ENCODE measurements at regions not wholly inside any gene's neighbourhood (a gene's known extent, or its start where the extent isn't known, plus 50 kb on each side); places are given as distances from the start of the nearest gene placed in this dataset.
"Not testable (repeated sequence)": the region's sequence is repeated elsewhere in the genome, so short reads cannot be mapped to it uniquely, and the experiment has no call there.

DNA sequence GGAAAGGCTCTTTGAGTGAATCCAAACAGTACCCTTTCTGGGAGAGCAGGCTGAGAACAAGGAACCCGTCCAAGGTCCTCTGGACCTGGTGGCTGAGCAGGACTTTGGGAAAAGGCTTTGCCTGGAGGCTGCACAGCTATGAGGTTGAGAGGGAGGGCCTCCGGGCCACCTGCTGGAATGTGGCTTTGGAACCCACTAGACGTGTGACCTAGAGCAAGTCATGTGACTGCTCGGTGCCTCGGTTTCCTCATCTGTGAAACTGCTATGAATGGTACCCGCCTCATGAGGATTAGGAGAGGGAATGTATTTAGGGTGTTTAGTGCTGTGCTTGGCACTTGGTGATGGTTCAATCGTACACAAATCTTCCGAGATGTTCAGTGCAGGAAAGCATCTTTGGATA is 50.4 kb downstream of the HAPSTR1 start:
- DNase-seq = no peak

DNA sequence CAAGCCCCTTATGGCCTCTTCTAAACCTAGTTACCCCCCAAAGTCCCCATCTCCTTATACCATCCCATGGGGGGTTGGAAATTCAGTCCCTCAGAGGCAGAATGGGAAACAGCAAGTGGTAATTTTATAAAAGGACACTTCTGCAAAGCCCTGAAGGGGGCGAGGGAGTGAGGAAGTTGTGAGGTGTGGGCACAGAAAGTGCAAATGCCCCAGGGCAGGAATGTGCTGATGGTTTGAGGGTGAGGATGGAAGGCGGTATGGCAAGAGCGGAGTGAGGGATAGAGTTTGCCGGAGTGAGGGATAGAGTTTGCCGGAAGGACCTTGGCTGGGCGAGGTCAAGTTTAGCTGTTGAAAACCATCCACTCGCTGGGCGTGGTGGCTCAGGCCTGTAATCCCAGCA is 52.7 kb downstream of the HAPSTR1 start:
- DNase-seq = no peak

DNA sequence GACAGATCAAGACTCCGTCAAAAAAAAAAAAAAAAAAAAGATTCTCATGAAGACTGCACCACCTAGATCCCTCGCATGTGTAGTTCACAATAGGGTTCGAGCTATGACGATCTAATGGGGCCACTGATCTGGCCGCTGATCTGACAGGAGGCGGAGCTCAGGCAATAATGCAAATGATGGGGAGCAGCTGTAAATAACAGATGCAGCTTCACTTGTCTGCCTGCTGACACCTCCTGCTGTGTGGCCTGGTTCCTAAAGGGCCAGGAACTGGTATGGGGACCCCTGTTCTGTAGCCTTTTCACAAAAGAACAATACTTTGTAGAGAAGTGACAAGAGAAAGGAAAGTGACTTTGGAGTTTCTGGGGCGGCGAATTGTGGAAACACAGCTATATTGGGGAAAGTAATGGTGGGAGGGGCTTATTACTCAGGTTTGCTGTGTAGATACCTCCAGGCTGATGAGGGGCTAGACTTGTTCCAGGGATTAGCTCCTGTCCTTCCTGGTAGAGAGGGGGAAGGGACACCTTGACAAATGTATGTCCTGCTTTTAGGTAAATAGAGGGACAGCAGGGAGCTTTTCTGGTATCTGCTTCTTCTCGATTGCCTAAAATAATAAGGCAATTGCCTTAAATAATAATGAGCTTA is 57.1 kb downstream of the HAPSTR1 start:
- no peak for DNase-seq

- DNase-seq = no peak
These were observed 59.6 kb downstream of the HAPSTR1 start for GRCh38 chr16:9151074-9151473.

DNA sequence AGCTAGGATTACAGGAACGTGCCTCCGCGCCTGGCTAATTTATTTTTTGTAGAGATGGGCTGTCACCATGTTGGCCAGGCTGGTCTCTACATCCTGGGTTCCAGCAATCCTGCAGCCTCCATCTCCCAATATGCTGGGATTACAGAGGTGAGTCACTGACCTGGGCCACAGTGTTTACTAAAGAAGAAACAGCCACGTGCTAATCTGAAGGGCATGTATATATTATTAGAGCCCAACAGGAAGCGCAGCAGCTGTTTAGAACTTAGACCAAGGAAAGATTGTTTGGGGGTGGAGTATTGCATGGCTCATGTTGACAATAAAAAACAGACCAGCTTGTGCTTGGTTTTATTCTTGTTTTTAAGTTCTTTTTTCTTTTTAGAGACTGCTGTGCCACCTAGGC is 60.2 kb downstream of the HAPSTR1 start:
- DNase-seq = no peak

DNA sequence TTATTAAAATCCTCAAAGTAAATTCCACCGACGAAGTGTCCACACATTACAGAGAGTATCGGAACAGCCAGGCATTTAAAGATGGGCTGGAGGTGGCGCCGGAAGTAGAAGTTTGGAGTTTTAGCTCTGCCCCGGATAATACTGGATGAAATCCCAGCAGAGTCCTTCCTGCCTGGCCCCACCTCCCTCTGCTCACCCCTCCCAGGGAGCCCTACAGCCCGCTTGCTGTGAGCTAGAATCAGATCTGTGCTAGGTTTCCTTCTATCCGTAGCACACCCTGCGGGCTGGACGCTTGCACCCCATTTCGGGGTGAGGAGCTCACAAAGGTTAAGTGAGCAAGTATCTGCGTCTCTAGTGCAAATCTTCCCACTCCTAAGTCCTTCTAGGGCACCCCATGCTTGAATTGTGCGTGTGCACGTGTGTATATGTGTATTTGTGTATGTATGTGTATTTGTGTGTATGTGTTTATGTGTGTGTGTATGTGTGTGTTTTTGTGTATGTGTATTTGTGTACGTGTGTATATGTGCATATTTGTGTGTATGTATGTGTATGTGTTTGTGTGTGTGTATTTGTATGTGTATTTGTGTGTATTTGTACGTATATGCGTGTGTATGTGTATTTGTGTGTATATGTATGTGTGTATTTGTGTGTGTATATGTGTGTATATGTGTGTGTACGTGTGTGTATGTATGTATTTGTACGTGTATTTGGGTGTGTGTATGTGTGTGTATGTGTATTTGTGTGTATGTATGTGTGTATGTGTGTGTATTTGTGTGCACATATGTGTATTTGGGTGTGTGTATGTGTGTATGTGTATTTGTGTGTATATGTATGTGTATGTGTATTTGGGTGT is 61.4 kb downstream of the HAPSTR1 start:
- no peak for DNase-seq

DNA sequence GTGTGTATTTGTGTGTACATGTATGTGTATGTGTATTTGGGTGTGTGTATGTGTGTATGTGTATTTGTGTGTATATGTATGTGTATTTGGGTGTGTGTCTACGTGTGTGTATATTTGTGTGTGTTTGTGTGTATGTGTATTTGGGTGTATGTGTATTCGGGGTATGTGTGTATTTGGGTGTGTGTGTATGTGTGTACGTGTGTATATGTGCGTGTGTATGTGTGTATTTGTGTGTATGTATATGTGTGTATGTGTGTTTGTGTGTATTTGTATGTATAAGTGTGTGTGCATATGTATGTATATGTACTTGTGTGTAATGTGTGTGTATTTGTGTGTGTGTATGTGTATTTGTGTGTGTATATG is 62.0 kb downstream of the HAPSTR1 start:
- no peak for DNase-seq

DNA sequence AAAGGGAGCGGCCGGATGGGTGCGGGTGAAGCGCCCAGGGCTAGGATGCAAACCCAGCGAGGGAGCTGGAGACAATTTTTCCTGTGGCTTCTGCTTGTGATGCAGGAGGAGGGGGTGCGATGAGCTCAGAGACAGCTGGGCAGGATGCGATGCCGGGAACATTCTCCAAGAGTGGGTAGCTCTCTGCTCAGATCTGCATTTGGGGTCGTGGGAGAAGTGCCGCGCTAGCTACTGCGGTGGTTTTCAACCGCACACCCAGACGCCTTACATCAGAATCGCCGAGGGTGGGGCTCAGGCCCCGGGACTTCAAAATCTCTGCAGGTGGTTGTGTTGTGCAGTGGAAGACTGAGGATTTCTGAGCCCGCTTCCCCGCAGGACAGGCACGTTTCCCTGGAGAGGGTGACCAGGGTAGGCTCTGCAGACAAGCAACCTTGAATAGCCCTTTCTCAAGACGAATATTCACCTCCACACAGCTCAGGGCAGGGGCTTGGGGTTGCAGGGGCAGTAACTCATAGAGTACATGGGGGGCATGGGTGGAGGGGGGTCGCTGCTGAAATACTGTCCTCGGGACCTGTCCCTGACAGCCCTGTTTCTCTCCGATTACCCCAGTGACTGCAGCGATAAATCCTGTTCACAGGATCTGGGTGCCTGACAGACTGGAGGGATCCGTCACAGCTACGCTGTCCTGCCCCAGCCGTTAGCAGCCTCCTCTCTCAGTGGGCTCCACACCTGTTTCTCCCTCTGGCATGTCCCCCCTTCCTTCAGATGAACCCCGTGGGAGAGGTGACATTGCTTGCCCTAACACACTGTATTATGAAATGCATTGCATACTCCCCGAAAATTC is 63.3 kb downstream of the HAPSTR1 start:
- DNase-seq = no peak

DNA sequence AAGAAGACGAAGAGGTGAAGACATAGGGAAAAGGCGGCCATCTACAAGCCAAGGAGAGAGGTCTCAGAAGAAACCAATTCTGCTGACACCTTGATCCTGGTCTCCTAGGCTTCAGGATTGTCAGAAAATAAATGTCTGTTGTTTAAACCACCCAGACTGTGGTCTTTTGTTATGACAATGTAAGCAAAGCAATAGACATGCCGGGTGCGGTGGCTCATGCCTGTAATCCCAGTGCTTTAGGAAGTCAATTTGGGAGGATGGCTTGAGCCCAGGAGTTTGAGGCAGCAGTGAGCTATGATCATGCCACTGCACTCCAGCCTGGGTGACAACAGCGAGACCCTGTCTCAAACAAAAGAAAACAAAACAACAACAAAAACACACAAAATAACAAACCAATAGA is 64.4 kb downstream of the HAPSTR1 start:
- no peak for DNase-seq

DNA sequence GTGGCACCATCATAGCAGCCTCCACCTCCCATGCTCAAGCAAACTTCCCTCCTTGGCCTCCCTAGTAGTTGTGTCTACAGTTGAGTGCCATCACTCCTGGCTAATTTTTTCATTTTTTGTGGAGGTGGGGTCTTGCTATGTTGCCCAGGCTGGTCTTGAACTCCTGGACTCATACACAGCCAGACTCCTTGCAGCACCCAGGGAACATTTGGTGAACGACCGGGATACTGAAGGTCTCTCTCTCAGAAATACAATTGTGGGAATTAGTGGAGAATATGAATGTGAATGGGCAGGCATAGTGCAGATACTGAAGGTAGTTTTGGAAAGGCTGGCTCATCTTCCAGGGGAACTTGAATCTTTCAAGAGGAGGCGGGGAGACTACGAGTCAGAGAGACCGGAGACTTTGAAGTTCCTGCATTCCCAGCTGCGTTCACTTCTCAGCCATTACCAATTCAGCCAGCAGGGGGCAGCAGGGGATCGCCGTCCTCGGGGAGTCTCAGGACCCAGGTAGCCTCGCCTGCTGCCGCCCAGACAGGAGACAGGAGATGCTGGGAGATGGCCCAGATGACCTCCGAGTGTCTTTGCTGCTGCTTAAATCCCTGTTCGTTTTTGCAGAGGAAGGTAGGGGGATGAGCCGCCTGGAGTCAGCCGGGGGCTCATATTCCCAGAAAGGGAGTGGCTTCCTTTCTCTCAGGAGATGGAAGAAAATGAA is 68.6 kb downstream of the HAPSTR1 start:
- peak; percentile 27 to 38 for DNase-seq

GRCh38 chr16:9160551-9160911 is 69.1 kb downstream of the HAPSTR1 start:
- DNase-seq = no peak

- DNase-seq = no peak
These were observed 74.2 kb downstream of the HAPSTR1 start for GRCh38 chr16:9165681-9166080.

- not testable (repeated sequence) for DNase-seq
These were observed 75.0 kb downstream of the HAPSTR1 start for GRCh38 chr16:9166326-9166993.

- DNase-seq = no peak
These were observed 77.7 kb downstream of the HAPSTR1 start for GRCh38 chr16:9169094-9169493.

DNA sequence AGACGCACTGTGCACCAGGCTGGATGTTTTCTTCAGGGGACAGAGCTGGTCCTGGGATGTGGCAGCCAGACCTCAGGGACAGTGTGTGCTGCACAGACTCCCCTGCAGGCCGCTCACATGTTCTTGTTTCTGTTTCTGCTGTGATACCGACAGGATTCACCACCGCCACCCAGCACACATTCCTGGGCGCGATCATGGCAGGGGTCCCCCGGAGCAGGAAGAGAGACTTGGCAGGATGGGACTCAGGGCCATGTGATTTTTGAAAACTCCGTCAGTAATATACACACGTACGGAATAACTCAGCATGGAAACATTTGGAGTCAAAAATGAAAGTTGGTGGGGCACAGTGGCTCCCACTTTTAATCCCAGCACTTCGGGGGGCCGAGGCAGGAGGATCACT is 79.0 kb downstream of the HAPSTR1 start:
- no peak for DNase-seq

DNA sequence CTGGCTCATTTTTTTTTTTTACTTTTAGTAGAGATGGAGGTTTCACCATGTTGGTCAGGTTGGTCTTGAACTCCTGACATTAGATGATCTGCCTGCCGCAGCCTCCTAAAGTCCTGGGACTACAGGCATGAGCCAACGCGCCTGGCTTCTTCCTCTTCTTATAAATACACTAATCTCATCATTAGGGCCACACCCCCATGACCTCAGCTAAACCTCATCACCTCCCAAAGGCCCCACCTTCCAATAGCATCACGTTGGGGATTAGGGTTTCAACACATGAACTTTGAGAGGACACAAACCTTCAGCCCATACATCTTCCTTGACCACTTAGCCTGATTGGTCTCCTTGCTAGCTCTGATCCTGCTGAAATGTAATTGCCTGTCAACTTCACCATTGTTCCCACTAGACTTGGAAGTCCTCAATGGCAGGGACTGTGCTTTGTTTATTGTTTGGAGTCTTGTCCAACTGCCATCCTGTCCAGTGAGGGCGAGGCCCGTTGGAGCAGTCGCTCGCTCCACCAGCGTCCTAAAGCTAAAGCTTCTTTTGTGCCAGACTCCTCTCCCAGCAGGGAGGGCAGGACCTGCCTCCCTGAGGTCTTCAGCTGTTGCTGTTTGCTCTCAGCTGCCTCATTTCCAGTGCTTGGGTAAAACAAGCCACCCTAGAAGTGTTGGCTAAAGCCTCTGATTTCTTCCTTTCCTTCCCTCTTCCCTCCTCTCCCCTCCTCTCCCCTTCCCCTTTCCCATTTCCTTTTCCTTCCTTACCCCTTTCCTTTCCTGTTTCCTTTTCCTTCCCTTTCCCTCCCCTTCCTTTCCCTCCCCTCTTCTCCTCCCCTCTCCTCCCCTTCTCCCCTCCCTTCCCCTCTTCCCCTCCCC is 85.3 kb downstream of the HAPSTR1 start:
- DNase-seq = no peak

DNA sequence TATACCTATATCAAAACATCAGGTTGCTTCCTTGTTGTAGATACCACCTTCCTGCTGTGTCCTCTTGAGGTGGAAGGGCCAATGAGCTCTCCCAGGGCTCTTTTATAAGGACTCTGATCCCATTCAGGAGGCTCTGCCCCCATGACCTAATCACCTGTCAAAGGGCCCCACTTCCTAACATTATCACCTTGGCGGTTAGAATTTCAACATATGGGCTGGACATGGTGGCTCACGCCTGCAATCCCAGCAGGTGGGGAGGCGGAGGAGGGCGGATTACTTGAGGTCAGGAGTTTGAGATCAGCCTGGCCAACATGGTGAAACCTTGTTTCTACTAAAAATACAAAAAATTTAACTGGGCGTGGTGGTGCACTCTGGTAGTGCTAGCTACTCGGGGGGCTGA is 86.4 kb downstream of the HAPSTR1 start:
- DNase-seq = no peak

- no peak for DNase-seq
These were observed 92.4 kb downstream of the HAPSTR1 start for GRCh38 chr16:9183682-9184353.

- no peak for DNase-seq
These were observed 92.9 kb downstream of the HAPSTR1 start for GRCh38 chr16:9184354-9184690.

GRCh38 chr16:9185381-9185780 is 93.9 kb downstream of the HAPSTR1 start:
- no peak for DNase-seq

GRCh38 chr16:9186061-9186460 is 94.6 kb downstream of the HAPSTR1 start:
- no peak for DNase-seq
